Neural progenitor cell (in vitro differentiated cells): ENCODE measurements at regions not wholly inside any gene's neighbourhood (a gene's known extent, or its start where the extent isn't known, plus 50 kb on each side); places are given as distances from the start of the nearest gene placed in this dataset.

Experiments
- CTCF ChIP-seq: fragments of 200-600 bp; sonication (generic); IDR thresholded peaks from 2 replicates; pipeline ENCODE4 v1.5.1; 2017; ENCODE audit warnings: antibody characterized with exemption, mild to moderate bottlenecking
- EZH2 ChIP-seq: fragments of 200-600 bp; sonication (generic); IDR thresholded peaks from 2 replicates; pipeline ENCODE4 v1.6.1; 2017; ENCODE audit warnings: antibody characterized with exemption, mild to moderate bottlenecking, moderate library complexity

DNA sequence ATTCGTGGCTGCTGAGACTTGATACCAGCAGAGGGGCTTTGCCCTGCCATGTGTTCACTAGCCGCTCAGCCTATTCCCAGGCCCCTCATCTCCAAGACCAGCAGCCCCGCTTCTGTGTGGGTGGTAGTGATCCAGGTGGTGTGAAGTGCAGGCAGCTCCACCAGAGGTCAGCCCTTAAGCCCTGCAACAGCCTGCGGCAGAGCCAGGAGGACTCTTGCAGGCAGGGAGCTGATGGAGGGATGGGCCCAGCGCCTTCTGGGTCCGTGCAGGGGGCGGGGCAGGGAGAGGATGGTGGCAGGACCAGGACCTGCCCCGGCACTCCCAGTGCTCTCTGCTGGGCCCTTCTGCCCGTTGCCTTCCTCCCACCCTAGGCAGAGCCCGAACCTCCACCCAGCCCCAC, 162.0 kb downstream of the SH3BP4 start:
- TF ChIP-seq CTCF (peak; percentile 17), EZH2 (no peak)
